Dedifferentiated amniotic fluid mesenchymal stem cell (primary cell): ENCODE measurements at regions not wholly inside any gene's neighbourhood (a gene's known extent, or its start where the extent isn't known, plus 50 kb on each side); places are given as distances from the start of the nearest gene placed in this dataset.

Experiments
- DNase-seq: peaks from one replicate; pipeline ENCODE4 v3.0.0-alpha.2; 2016; ENCODE audit errors: extremely low spot score

DNA sequence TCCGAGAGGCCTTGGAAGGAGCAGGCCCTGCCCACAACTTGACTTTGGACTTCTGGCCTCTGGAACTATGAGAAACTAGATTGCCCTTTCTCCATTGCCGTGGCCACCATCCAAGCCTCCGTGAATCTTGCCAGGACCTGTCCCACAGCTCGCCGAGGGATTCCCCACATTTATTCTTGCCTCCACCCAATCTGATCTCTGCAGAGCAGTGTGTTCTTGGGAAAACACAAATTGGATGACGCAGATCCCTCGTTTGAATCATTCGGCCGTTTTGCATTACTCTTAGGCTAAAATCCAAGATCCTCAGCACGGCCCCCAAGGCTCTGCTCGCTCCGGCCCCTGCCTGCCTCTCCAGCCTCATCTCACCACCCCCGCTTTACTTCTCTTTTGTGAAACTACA lies 364.2 kb downstream of the ZNF516 start:
- DNase-seq = no peak

DNA sequence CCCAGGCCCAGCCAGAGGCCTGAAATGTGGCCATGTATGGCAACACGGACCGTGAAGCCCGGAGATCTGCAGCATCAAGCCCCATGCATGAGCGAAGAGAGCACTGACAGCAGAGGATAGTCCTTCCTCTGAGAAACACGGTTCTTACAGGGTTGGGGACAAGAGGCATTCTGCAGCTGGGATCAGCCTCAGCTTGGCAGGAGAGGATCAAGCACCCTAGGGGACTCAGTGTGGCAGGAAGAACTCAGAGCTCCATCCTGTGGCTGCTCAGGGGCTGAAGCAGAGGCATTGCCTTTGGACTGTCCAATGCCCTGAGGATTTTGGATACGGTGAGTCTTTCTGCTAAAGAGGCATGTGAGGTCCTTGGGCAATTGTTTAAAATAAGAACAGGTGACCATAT lies 368.7 kb downstream of the ZNF516 start:
- no peak for DNase-seq

GRCh38 chr18:76121011-76121410 lies 374.0 kb downstream of the ZNF516 start:
- no peak for DNase-seq

- no peak for DNase-seq
These were observed 379.5 kb downstream of the ZNF516 start for GRCh38 chr18:76115580-76115979.

- DNase-seq = no peak
These were observed 381.9 kb downstream of the ZNF516 start for GRCh38 chr18:76113101-76113500.

- no peak for DNase-seq
These were observed 392.4 kb downstream of the ZNF516 start for GRCh38 chr18:76102626-76103025.

DNA sequence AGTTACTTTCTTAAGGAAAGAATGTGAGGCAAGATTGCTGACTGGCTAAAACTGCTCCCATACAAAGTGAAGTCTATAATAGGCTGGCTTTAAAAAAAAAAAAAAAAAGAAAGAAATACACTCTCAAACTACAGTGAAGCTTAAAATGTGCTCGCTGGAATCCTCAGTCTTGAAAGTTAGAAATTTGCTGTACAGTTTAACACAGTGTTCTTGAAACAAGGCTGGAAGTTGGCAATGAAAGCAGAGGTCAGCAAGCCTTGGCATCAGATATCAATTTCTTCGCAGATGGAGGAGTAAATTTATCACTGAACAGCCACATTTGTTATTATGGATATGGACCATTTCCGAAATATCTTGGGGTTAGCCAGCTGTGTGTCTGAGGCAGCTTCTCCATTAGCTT lies 392.9 kb downstream of the ZNF516 start:
- DNase-seq = no peak

DNA sequence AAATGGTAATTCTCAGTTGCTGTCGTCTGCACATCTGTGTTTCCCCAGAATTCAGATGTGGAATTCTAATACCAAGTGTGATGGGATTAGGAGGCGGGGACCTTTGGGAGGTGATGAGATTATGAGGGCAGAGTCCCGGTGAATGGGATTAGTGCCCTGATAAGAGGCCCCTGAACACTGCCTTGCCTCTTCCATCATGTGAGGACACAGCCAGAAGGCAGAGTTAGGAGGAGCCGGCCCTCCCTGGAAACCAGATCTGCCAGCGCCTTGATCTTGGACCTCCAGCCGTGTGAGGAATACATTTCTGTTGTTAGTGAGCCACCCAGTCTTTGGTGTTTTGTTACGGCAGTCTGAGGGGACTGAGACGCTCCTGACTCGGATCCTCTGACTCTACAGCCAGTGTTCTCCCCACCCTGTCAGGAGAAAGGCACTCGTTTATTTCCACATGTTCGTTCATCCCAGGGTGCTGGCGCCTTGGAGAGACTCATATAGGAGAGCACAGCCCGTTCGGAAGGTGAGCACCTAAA lies 395.0 kb downstream of the ZNF516 start:
- DNase-seq = no peak

GRCh38 chr18:76098674-76099411 lies 396.2 kb downstream of the ZNF516 start:
- DNase-seq = no peak

GRCh38 chr18:76081536-76081935 lies 413.5 kb downstream of the ZNF516 start:
- DNase-seq = no peak

DNA sequence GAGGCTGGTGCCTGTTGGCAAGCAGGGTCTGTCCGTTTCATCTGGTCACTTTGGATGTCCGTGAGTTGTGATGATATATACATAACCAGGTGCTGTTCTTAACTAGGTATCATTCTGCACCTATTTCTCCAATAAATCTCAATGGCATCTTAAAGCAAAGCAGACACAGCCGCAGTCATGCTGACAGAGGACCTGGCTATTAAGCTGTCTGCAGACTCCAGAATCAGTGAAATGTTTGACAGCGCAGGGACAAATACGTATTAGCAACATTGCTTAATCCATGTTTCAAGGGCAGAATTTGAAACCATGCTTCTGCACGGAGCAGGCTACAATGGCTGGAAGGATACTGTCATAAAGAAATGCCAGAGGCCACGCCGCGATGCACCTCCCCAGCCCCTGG lies 414.6 kb downstream of the ZNF516 start:
- no peak for DNase-seq

DNA sequence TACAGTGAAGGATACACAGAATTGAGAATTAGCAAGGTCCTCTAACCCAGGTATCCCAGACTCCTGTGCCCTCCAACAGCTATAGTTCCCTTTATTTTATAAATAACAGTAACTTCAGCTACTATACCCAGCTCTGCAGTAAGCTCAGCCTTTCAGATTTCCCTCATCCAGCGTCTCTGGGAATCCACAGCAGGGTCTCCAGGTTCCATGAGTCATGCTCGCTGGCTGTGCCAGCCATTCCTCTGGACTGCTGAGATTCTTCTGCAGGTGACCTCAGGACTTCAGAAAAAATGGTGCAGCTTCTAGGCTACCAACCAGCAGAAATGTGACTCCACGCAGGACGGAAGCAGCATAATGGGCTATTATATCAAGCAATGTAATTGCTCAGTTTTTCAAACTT lies 419.3 kb downstream of the ZNF516 start:
- DNase-seq = no peak

DNA sequence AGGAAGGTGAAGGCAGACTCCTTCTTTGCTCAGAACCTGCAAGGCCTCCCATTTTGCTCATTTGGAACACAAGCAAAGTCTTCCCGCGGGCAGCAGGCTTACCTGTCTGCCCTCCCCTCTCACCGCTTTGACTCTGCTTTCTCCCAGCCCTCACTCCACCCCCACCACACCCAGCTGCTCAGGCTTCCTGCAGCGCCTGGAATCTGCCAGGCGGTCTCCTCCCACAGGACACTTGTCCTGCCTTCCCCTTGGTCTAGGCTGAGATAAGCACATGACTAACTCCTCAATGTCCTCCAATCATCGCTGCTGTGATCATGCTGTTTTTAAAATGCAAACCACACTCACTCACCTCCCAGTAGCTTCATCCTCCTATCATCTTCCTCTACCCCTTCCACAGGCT lies 430.0 kb downstream of the ZNF516 start:
- DNase-seq = no peak

- DNase-seq = no peak
These were observed 436.9 kb downstream of the ZNF516 start for GRCh38 chr18:76058146-76058545.

DNA sequence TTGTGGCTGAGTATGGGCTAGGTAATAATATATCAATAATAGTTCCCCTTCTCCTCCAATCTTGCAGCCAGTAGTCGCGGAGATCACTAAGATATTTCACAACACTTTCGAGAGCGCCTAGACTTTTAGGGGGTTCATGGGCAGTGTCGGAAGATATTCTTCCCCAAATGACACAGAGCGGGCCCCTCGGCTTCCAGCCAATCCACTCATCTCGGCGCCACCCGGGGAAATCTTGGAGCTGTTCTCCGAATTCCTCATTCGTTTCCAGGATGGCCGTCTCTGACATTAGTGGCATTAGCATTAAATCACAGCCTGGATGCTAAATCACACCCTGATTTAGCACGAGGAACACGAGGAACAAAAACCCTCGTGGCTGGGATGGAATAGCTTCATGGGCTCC lies 437.7 kb downstream of the ZNF516 start:
- DNase-seq = no peak

DNA sequence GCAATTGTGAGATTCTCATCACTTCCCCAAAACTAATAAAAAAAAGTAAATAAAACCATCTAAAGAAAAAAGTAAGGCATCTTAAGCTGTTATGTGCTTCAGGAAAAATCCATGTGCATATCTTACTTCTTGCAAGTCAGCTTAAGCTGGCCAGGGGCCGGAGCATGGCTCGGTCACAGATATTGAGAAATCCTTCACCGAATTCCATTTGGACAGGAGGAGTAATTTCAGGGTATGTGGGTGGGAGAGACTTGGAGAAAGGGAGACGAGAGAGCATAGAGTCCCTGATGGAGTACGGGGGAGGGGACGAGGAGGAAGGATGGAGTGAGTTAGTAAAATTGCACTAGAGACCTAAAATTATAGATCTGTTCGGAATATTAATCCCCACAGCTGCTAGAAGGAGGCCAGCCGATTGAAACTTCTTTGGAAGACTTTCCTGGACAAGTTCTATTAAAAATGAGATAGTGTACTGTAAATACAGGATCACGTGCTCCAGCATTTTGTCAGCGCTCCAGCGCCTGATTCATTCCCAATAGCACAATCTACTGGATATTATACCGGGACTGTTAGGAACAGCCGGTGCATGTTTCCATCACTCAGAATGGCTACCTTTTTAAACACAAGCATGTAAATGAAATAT lies 438.5 kb downstream of the ZNF516 start:
- no peak for DNase-seq

- DNase-seq = no peak
These were observed 439.5 kb downstream of the ZNF516 start for GRCh38 chr18:76055578-76055977.

DNA sequence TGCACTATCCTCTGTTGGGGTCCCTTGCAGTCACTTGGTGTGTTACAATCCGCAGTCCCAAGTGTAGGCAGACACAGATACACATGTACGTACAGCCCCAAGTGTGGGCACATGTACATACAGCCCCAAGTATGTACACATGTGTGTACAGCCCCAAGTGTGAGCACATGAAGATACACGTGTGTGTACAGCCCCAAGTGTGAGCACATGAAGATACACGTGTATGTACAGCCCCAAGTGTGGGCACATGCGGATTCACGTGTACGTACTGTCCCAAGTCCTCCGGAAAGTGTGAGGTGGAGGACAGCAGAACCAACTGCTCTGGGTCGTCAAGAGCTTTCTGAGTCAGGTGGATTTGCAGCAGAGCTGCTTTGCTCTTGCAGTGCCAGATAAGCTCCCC lies 440.0 kb downstream of the ZNF516 start:
- DNase-seq = no peak

DNA sequence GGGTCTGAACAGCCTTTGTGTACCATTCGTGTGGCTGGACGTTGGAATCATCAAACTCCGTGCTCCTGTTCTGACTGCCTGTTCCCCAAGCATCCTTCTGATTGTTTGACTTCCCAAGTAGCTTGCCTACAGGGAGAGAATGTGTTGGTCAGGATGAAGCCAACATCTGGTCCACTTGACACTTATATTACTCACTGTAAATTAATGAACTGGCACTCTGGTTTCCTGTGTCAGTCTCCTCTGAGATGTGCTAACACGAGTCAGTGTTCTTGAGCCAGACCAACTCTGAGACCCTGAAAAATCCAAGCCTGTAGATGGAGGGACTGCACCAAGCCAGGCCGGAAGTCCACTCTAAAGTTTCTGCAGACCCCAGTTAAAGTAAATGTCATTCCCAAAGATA lies 440.9 kb downstream of the ZNF516 start:
- DNase-seq = no peak

GRCh38 chr18:76053551-76053950 lies 441.5 kb downstream of the ZNF516 start:
- DNase-seq = no peak

DNA sequence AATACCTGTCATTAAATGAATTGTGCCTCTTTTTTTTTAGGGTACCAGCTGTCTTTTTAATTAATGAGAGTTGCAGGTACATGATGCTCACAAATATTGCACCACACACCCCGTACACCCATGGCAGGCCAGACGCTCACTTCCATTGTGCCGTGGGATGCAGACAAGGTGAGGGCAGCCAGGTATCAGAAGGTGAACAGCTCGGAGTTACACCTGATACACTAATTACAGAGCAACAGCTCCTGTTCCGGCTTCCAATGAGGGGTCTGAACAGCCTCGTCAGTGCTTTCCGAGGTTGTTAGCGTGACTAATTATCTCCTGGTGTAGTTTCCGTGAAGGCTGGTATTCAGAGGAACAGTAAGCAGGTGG lies 442.8 kb downstream of the ZNF516 start:
- no peak for DNase-seq

- DNase-seq = no peak
These were observed 443.4 kb downstream of the ZNF516 start for GRCh38 chr18:76051396-76052226.

GRCh38 chr18:76046221-76046620 lies 448.8 kb downstream of the ZNF516 start:
- no peak for DNase-seq
